Left kidney (tissue), 1 donor: ENCODE measurements at regions not wholly inside any gene's neighbourhood (a gene's known extent, or its start where the extent isn't known, plus 50 kb on each side); places are given as distances from the start of the nearest gene placed in this dataset.

Experiments used
- DNase-seq: peaks from one replicate; pipeline ENCODE4 v3.0.0-alpha.2; 2013

GRCh38 chr14:98962118-98962517 is 309.9 kb downstream of the BCL11B start:
- DNase-seq: no peak

- no peak for DNase-seq
Observed at GRCh38 chr14:98963610-98964009, 308.4 kb downstream of the BCL11B start.

- DNase-seq: no peak
Observed at GRCh38 chr14:98964171-98964570, 307.8 kb downstream of the BCL11B start.

GRCh38 chr14:98965076-98965475 is 306.9 kb downstream of the BCL11B start:
- no peak for DNase-seq

GRCh38 chr14:98966016-98966415 is 306.0 kb downstream of the BCL11B start:
- DNase-seq: no peak

- no peak for DNase-seq
Observed at GRCh38 chr14:98966475-98967162, 305.4 kb downstream of the BCL11B start.

GRCh38 chr14:98974113-98974512 is 297.9 kb downstream of the BCL11B start:
- DNase-seq: no peak

GRCh38 chr14:98976271-98976670 is 295.7 kb downstream of the BCL11B start:
- DNase-seq: no peak

- DNase-seq: no peak
Observed at GRCh38 chr14:98977451-98977850, 294.5 kb downstream of the BCL11B start.

- no peak for DNase-seq
Observed at GRCh38 chr14:98982986-98983385, 289.0 kb downstream of the BCL11B start.

GRCh38 chr14:98984027-98984718 is 287.8 kb downstream of the BCL11B start:
- DNase-seq: no peak

- no peak for DNase-seq
Observed at GRCh38 chr14:98984719-98985041, 287.3 kb downstream of the BCL11B start.

- no peak for DNase-seq
Observed at GRCh38 chr14:98993818-98994217, 278.2 kb downstream of the BCL11B start.

- no peak for DNase-seq
Observed at GRCh38 chr14:98994561-98994960, 277.4 kb downstream of the BCL11B start.

GRCh38 chr14:98997526-98998205 is 274.3 kb downstream of the BCL11B start:
- no peak for DNase-seq

- no peak for DNase-seq
Observed at GRCh38 chr14:98999345-98999744, 272.7 kb downstream of the BCL11B start.

GRCh38 chr14:98999901-99000300 is 272.1 kb downstream of the BCL11B start:
- DNase-seq: no peak

GRCh38 chr14:99001241-99001640 is 270.8 kb downstream of the BCL11B start:
- no peak for DNase-seq

GRCh38 chr14:99003646-99004045 is 268.4 kb downstream of the BCL11B start:
- no peak for DNase-seq

GRCh38 chr14:99004112-99004511 is 267.9 kb downstream of the BCL11B start:
- DNase-seq: no peak

- DNase-seq: no peak
Observed at GRCh38 chr14:99006276-99006675, 265.7 kb downstream of the BCL11B start.

- no peak for DNase-seq
Observed at GRCh38 chr14:99007795-99008194, 264.2 kb downstream of the BCL11B start.

GRCh38 chr14:99009871-99010270 is 262.1 kb downstream of the BCL11B start:
- DNase-seq: no peak

- DNase-seq: no peak
Observed at GRCh38 chr14:99011385-99011784, 260.6 kb downstream of the BCL11B start.
